Body of pancreas (tissue), 4 donors: ENCODE measurements at regions not wholly inside any gene's neighbourhood (a gene's known extent, or its start where the extent isn't known, plus 50 kb on each side); places are given as distances from the start of the nearest gene placed in this dataset.

ENCODE experiments used
- ATAC-seq: fragments of 150-250 bp; one replicate; pipeline ENCODE4 v1.9.1; 2016
- DNase-seq, 4 donors: peaks; one replicate each; pipeline ENCODE4 v3.0.0-alpha.2; 2019
- H3K27ac ChIP-seq, 4 donors: fragments of 200-600 bp; sonication (generic); 1 replicate in 3 of 4; 2 replicates in 1 of 4; pipeline versions ENCODE4 v1.5.1 to v1.6.1; 2016 to 2019; ENCODE audit warnings: mild to moderate bottlenecking in 1 of 4, mixed read lengths in 1 of 4, moderate library complexity in 1 of 4
- H3K27me3 ChIP-seq, 2 donors: fragments of 200-600 bp; sonication (generic); one replicate each; pipeline ENCODE4 v1.6.0; 2016; ENCODE audit warnings: mild to moderate bottlenecking in 1 of 2
- H3K36me3 ChIP-seq, 2 donors: fragments of 200-600 bp; sonication (generic); replicated peaks in 1 of 2; 2 replicates each; pipeline ENCODE4 v1.5.1; 2016; ENCODE audit warnings: low read depth in 2 of 2; ENCODE audit not compliant: insufficient read depth in 1 of 2
- H3K4me1 ChIP-seq: fragments of 200-600 bp; sonication (generic); one replicate; pipeline ENCODE4 v1.6.0; 2016
- H3K4me3 ChIP-seq, 2 donors: fragments of 200-600 bp; sonication (generic); 1 replicate in 1 of 2; 2 replicates in 1 of 2; pipeline ENCODE4 v1.5.1; 2016 to 2019
- H3K9me3 ChIP-seq, 3 donors: fragments of 200-600 bp; sonication (generic); 1 replicate in 2 of 3; 2 replicates in 1 of 3; pipeline ENCODE4 v1.5.1; 2016
- CTCF ChIP-seq, 7 experiments: fragments of 450-650 bp in 4 of 7; fragments of 200-600 bp in 3 of 7; sonication (generic) in 3 of 7; IDR thresholded peaks; one replicate each; pipeline ENCODE4 v1.5.1; 2016 to 2019; ENCODE audit warnings: antibody characterized with exemption in 7 of 7
- POLR2A ChIP-seq, 3 donors: fragments of 450-650 bp; IDR thresholded peaks; one replicate each; pipeline ENCODE4 v1.6.1; 2016; ENCODE audit warnings: antibody characterized with exemption in 3 of 3, mild to moderate bottlenecking in 2 of 3
- WGBS, 2 donors: methylation state at CpG; one replicate each; pipeline ENCODE4 v1.1.5; 2017; 5-methylcytosine and 5-hydroxymethylcytosine counted together
- intact Hi-C: fragments of 100-400 bp; cut with DNase I; formaldehyde crosslinking; loops from one replicate; pipeline ENCODE4 v1.15.1; 2023

DNA sequence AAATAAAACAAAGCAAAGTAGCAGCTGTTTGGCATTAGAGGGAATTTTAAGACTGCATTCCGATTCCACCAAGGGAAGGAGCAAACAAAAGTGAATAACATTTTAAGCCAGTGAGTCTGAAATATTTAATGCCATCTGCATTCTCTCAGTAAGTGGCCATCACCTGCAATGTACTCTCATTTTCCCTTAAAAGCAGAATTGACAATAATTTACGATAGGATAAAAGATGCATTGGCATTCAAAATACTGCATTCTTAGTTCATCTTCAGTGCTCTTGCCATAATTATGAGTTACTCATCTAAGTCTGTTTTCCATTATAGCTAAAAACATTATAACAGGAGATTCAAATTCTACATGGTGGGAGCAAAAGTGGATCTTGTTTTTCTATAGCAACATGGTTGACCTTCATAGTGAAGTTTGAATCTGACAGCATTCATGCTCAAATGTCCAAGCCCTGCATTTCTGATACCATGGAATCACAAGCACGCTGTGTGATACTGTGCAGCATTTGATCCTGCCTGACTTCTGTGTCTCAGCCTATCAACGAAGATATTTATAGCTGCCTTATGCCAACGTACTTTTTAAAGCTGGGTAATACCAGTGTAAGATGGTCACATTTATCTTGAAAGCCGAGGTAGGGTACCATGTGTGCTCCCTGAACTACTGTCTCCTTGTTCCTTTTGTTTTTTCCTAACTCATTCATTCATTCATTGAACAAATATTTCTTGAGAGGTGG lies 355.3 kb upstream of the IGFBP7 start:
- intact Hi-C loops: no loop called here
- Histone ChIP-seq H3K9me3 (no peaks in the 10 kb centered on the region), H3K36me3 (no peaks in the 10 kb centered on the region), H3K27ac (no peak overlapping the region), H3K4me1 (no peaks in the 10 kb centered on the region), H3K27me3 (no peaks in the 10 kb centered on the region), H3K4me3 (no peak overlapping the region)
- ATAC-seq: no peak
- DNase-seq: no peak
- 59 to 66% methylated on average over 6 of the region's 6 CpGs for WGBS, 2 donors
- TF ChIP-seq POLR2A (IDR thresholded peaks at IDR 0.05) (no peak), CTCF (IDR thresholded peaks at IDR 0.05) (no peak)

GRCh38 chr4:57462843-57463242 lies 352.7 kb upstream of the IGFBP7 start:
- Histone ChIP-seq H3K36me3 (no peaks in the 10 kb centered on the region), H3K9me3 (no peaks in the 10 kb centered on the region), H3K27me3 (no peaks in the 10 kb centered on the region), H3K4me3 (no peak overlapping the region), H3K27ac (no peak overlapping the region), H3K4me1 (no peaks in the 10 kb centered on the region)
- intact Hi-C loops: no loop called here
- TF ChIP-seq CTCF (IDR thresholded peaks at IDR 0.05): no peak
- no peak for TF ChIP-seq POLR2A (IDR thresholded peaks at IDR 0.05)
- ATAC-seq (no peak), DNase-seq (no peak)
- WGBS, 2 donors: 15 to 36% methylated on average over 1 of the region's 1 CpG

DNA sequence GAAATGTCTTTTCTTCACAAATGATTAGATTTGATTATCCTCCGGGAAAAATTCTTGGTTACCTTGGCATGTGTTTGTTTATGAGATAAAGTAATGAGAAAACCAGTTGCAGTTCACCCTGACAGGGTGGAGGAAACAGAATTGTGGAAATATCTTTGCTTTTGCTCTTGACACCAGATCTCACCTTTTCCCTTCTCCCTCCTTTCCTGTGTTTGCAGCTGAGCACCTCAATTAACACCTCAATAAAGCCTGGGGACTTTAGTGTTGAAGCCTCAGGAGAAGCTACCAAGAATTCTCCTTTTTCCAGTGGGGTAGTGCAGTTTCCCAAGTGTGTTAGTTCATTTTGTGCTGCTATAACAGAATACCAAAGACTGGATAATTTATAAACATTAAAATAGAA lies 350.8 kb upstream of the IGFBP7 start:
- no peak for DNase-seq
- Histone ChIP-seq H3K4me1 (no peaks in the 10 kb centered on the region), H3K27me3 (no peaks in the 10 kb centered on the region), H3K36me3 (no peaks in the 10 kb centered on the region), H3K4me3 (no peak overlapping the region), H3K27ac (no peak overlapping the region), H3K9me3 (no peaks in the 10 kb centered on the region)
- intact Hi-C loops: no loop called here
- ATAC-seq: no peak
- WGBS, 2 donors: 7 to 17% methylated on average over 1 of the region's 1 CpG
- TF ChIP-seq POLR2A (IDR thresholded peaks at IDR 0.05): no peak
- TF ChIP-seq CTCF (IDR thresholded peaks at IDR 0.05): no peak

DNA sequence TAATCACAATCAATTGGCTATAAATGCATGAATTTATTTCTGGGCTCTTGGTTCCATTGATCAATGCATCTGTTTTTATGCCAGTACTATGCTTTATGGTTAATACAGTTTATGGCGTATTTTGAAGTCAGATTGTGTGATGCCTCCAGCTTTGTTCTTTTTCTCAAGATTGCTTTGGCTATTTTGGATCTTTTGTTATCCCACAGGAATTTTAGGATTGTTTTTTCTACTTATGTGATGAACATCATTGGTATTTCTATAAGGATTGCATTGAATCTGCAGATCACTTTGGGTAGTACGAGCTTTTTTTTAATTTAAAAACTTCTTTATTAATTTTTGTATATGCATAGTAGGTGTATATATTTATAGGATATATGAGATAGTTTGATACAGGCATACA lies 338.7 kb upstream of the IGFBP7 start:
- DNase-seq (no peak), ATAC-seq (no peak)
- no peak for TF ChIP-seq POLR2A (IDR thresholded peaks at IDR 0.05)
- no peak for TF ChIP-seq CTCF (IDR thresholded peaks at IDR 0.05)

DNA sequence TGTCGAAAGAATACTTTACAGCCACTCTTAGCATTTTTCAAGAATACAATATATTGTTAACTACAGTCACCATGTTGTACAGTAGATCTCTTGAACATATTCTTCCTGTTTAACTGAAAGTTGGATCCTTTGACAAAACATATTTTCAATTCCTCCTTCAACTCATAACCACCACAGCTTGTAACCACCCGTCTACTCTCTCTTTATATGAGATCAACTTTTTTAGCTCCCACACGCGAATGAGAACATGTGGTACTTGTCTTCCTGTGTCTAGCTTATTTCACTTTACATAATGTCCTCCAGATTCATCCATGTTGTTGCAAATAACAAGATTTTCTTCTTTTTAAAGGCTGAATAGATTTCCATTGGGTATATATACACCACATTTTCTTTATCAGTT lies 338.3 kb upstream of the IGFBP7 start:
- intact Hi-C loops: no loop called here
- Histone ChIP-seq H3K27ac (no peak overlapping the region), H3K4me1 (peaks cover 17% of the 10 kb centered on the region), H3K36me3 (no peaks in the 10 kb centered on the region), H3K27me3 (no peaks in the 10 kb centered on the region), H3K9me3 (no peaks in the 10 kb centered on the region), H3K4me3 (no peak overlapping the region)
- ATAC-seq: no peak
- 75 to 82% methylated on average over 4 of the region's 4 CpGs for WGBS, 2 donors
- no peak for TF ChIP-seq POLR2A (IDR thresholded peaks at IDR 0.05)
- no peak for TF ChIP-seq CTCF (IDR thresholded peaks at IDR 0.05)
- no peak for DNase-seq

More for the DNA sequence above, 338.7 kb upstream of the IGFBP7 start:
- Histone ChIP-seq H3K27ac (no peak overlapping the region), H3K9me3 (no peaks in the 10 kb centered on the region), H3K4me1 (peaks cover 13% of the 10 kb centered on the region), H3K36me3 (no peaks in the 10 kb centered on the region), H3K27me3 (no peaks in the 10 kb centered on the region), H3K4me3 (no peak overlapping the region)
- WGBS, 2 donors: 37 to 55% methylated on average over 2 of the region's 2 CpGs
- intact Hi-C loops: no loop called here
